Transverse colon (tissue), 4 donors: ENCODE measurements at regions not wholly inside any gene's neighbourhood (a gene's known extent, or its start where the extent isn't known, plus 50 kb on each side); places are given as distances from the start of the nearest gene placed in this dataset.

Experiments
- DNase-seq: peaks from one replicate; pipeline ENCODE4 v3.0.0-alpha.2; 2019
- H3K27ac ChIP-seq, 4 donors: fragments of 200-600 bp; sonication (generic); 2 replicates each; pipeline ENCODE4 v1.5.1; 2016 to 2018; ENCODE audit warnings: inconsistent platforms in 4 of 4
- H3K27me3 ChIP-seq: fragments of 200-600 bp; sonication (generic); 2 replicates; pipeline ENCODE4 v1.5.1; 2017; ENCODE audit warnings: inconsistent platforms
- H3K36me3 ChIP-seq, 4 donors: fragments of 200-600 bp; sonication (generic); 2 replicates each; pipeline ENCODE4 v1.5.1; 2017 to 2019; ENCODE audit warnings: inconsistent platforms in 4 of 4
- H3K4me1 ChIP-seq, 4 donors: fragments of 200-600 bp; sonication (generic); 2 replicates each; pipeline ENCODE4 v1.5.1; 2017 to 2020; ENCODE audit warnings: inconsistent platforms in 4 of 4
- H3K4me3 ChIP-seq, 4 donors: fragments of 200-600 bp; sonication (generic); 1 replicate in 1 of 4; 2 replicates in 3 of 4; pipeline versions ENCODE4 v1.5.1 to v1.6.1; 2017 to 2019; ENCODE audit warnings: inconsistent platforms in 4 of 4
- H3K9me3 ChIP-seq, 2 donors: fragments of 200-600 bp; sonication (generic); 2 replicates each; pipeline ENCODE4 v1.5.1; 2017 to 2019; ENCODE audit warnings: inconsistent platforms in 2 of 2
- CTCF ChIP-seq, 5 experiments: fragments of 200-600 bp in 3 of 5; fragments of 450-650 bp in 2 of 5; sonication (generic) in 3 of 5; IDR thresholded peaks; 1 replicate in 2 of 5; 2 replicates in 3 of 5; pipeline ENCODE4 v1.5.1; 2016 to 2017; ENCODE audit warnings: antibody characterized with exemption in 5 of 5, inconsistent platforms in 3 of 5, mild to moderate bottlenecking in 2 of 5, moderate library complexity in 1 of 5
- EP300 ChIP-seq: sonication (generic); formaldehyde crosslinking; IDR thresholded peaks from one replicate; pipeline ENCODE4 v1.6.1; 2017; ENCODE audit warnings: antibody characterized with exemption, low read depth
- POLR2A ChIP-seq: fragments of 450-650 bp; IDR thresholded peaks from one replicate; pipeline ENCODE4 v1.6.1; 2016; ENCODE audit warnings: antibody characterized with exemption, mild to moderate bottlenecking, moderate library complexity
- POLR2AphosphoS5 ChIP-seq, 3 donors: sonication (generic); formaldehyde crosslinking; IDR thresholded peaks; one replicate each; pipeline ENCODE4 v1.6.1; 2016; ENCODE audit warnings: antibody characterized with exemption in 3 of 3
- WGBS, 2 donors: methylation state at CpG; one replicate each; pipeline ENCODE4 v1.1.5; 2018; ENCODE audit warnings: low coverage in 1 of 2; 5-methylcytosine and 5-hydroxymethylcytosine counted together
- in situ Hi-C, 4 donors: fragments of 200-750 bp; cut with MboI; loops; one replicate each; pipeline versions ENCODE4 v1.15.0 to v1.15.1; 2017; ENCODE audit warnings: low sequenced_read_pairs in 3 of 4, low pct_ligation_motif_present in 1 of 4, low pct_unique_long_range_greater_than_20kb in 1 of 4
- intact Hi-C: fragments of 100-400 bp; cut with DNase I; formaldehyde crosslinking; loops from one replicate; pipeline ENCODE4 v1.15.1; 2023; ENCODE audit warnings: low total_unique reads

GRCh38 chr14:76551906-76552305 lies 176.0 kb downstream of the ESRRB start:
- H3K4me3 ChIP-seq = no peak overlapping the region
- intact Hi-C loops (no loop called here), in situ Hi-C loops (no loop called here)
- H3K4me1 ChIP-seq = no peaks in the 10 kb centered on the region
- no peak overlapping the region for H3K27ac ChIP-seq
- WGBS, 2 donors = 50% methylated on average over 4 of the region's 4 CpGs; no CpG with 5 or more reads in 1 of the 2 donors
- no peaks in the 10 kb centered on the region for H3K36me3 ChIP-seq
- H3K9me3 ChIP-seq = no peaks in the 10 kb centered on the region
- TF ChIP-seq CTCF (IDR thresholded peaks at IDR 0.05) (no peak), EP300 (no peak), POLR2AphosphoS5 (IDR thresholded peaks at IDR 0.05) (no peak), POLR2A (no peak)
- H3K27me3 ChIP-seq = no peaks in the 10 kb centered on the region
- DNase-seq = no peak

- in situ Hi-C loops (no loop called here), intact Hi-C loops (no loop called here)
- no peaks in the 10 kb centered on the region for H3K36me3 ChIP-seq
- WGBS, 2 donors = 47 to 85% methylated on average over 1 to 18 of the region's 18 CpGs
- DNase-seq = no peak
- H3K9me3 ChIP-seq = no peaks in the 10 kb centered on the region
- no peak overlapping the region for H3K27ac ChIP-seq
- no peak overlapping the region for H3K4me3 ChIP-seq
- no peaks in the 10 kb centered on the region for H3K4me1 ChIP-seq
- no peaks in the 10 kb centered on the region for H3K27me3 ChIP-seq
- TF ChIP-seq POLR2A (no peak), EP300 (no peak)
Observed at GRCh38 chr14:76564471-76565422, 188.8 kb downstream of the ESRRB start.

GRCh38 chr14:76566439-76566838 lies 190.5 kb downstream of the ESRRB start:
- H3K4me1 ChIP-seq = no peaks in the 10 kb centered on the region
- no peak overlapping the region for H3K27ac ChIP-seq
- in situ Hi-C loops (no loop called here), intact Hi-C loops (no loop called here)
- H3K4me3 ChIP-seq = no peak overlapping the region
- 75 to 86% methylated on average over 2 to 4 of the region's 4 CpGs for WGBS, 2 donors
- H3K36me3 ChIP-seq = no peaks in the 10 kb centered on the region
- DNase-seq = no peak
- no peaks in the 10 kb centered on the region for H3K9me3 ChIP-seq
- no peaks in the 10 kb centered on the region for H3K27me3 ChIP-seq
- TF ChIP-seq POLR2AphosphoS5 (IDR thresholded peaks at IDR 0.05) = no peak

GRCh38 chr14:76574416-76575095 lies 186.7 kb upstream of the VASH1 start:
- no peak for DNase-seq
- intact Hi-C loops = no loop called here
- no peaks in the 10 kb centered on the region for H3K9me3 ChIP-seq
- in situ Hi-C loops = no loop called here
- TF ChIP-seq CTCF (IDR thresholded peaks at IDR 0.05) (no peak), POLR2A (no peak), POLR2AphosphoS5 (IDR thresholded peaks at IDR 0.05) (no peak), EP300 (no peak)
- H3K36me3 ChIP-seq = no peaks in the 10 kb centered on the region
- WGBS, 2 donors = 56 to 57% methylated on average over 6 to 22 of the region's 22 CpGs
- H3K27me3 ChIP-seq = no peaks in the 10 kb centered on the region
- H3K4me3 ChIP-seq = no peak overlapping the region
- no peak overlapping the region for H3K27ac ChIP-seq
- peaks cover 0 to 3% (median 0%) of the 10 kb centered on the region in 4 donors for H3K4me1 ChIP-seq

- no peak overlapping the region for H3K27ac ChIP-seq
- H3K9me3 ChIP-seq = no peaks in the 10 kb centered on the region
- in situ Hi-C loops (no loop called here), intact Hi-C loops (no loop called here)
- no peaks in the 10 kb centered on the region for H3K36me3 ChIP-seq
- H3K4me1 ChIP-seq = peaks cover 0 to 3% (median 0%) of the 10 kb centered on the region in 4 donors
- no peak for TF ChIP-seq POLR2AphosphoS5 (IDR thresholded peaks at IDR 0.05)
- no peak for TF ChIP-seq CTCF (IDR thresholded peaks at IDR 0.05)
- no peak for TF ChIP-seq POLR2A
- TF ChIP-seq EP300 = no peak
- 73 to 76% methylated on average over 5 to 9 of the region's 9 CpGs for WGBS, 2 donors
- DNase-seq = no peak
- no peak overlapping the region for H3K4me3 ChIP-seq
- H3K27me3 ChIP-seq = no peaks in the 10 kb centered on the region
Observed at GRCh38 chr14:76575108-76575507, 186.2 kb upstream of the VASH1 start.
